GM19372 (cell line): ENCODE measurements at regions not wholly inside any gene's neighbourhood (a gene's known extent, or its start where the extent isn't known, plus 50 kb on each side); places are given as distances from the start of the nearest gene placed in this dataset.
"Not testable (repeated sequence)": the region's sequence is repeated elsewhere in the genome, so short reads cannot be mapped to it uniquely, and the experiment has no call there.

ENCODE experiments used
- ATAC-seq: cut with Tn5 transposase; IDR thresholded peaks from one replicate; pipeline ENCODE4 v1.9.1; 2021; ENCODE audit warnings: mild to moderate bottlenecking, low read depth, moderate library complexity; ENCODE audit not compliant: unreplicated experiment

GRCh38 chr11:130550150-130550549 lies 101.7 kb downstream of the ADAMTS15 start:
- ATAC-seq = no peak

GRCh38 chr11:130550984-130551383 lies 102.5 kb downstream of the ADAMTS15 start:
- ATAC-seq = no peak

GRCh38 chr11:130551388-130551787 lies 102.9 kb downstream of the ADAMTS15 start:
- ATAC-seq = no peak

- ATAC-seq = no peak
Measured at GRCh38 chr11:130553306-130553705, 104.9 kb downstream of the ADAMTS15 start.

- no peak for ATAC-seq
Measured at GRCh38 chr11:130554241-130555055, 106.0 kb downstream of the ADAMTS15 start.

DNA sequence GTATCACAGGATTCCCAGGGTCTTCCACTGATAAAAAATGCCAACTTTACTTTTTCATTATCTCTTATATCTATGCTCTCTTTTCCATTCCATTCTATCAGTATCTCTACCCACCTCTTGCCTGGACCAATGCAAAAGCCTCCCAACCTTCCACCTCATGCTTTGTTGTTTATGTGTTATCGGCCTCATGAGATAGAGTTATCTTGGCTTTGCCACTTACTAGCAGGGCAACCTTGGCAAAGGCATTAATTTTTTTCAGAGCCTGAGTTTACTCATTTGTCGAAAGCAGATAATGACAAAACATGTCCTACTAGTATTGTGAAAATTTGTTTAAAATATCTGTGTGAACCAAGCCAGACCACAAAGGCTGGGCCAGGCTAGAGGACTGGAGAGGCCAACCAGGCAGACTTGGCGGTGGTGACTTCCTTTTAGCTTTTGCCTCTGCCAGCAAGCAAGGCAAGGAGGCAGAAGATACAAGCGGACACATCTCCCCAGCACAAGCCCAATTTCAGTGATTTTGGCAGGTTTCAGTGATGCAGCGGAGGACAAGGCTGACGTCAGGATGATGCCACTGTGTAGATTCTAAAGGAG lies 106.9 kb downstream of the ADAMTS15 start:
- no peak for ATAC-seq

- ATAC-seq = no peak
Measured at GRCh38 chr11:130560000-130560780, 111.7 kb downstream of the ADAMTS15 start.

DNA sequence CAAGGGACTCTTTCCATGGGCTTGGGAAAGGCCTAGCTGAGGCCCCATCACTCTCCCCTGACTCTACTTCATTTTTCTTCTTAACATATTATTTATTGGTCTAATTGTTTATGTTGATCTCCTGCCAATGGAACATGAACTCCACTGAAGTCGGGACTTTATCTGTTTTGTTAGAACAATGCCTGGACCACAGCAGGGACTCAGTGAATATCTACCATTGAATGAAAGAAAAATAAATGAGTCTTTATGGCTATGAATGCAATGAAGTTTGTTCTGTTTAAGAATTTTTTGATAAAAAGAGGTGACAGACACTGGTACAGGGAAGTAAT lies 112.3 kb downstream of the ADAMTS15 start:
- no peak for ATAC-seq

DNA sequence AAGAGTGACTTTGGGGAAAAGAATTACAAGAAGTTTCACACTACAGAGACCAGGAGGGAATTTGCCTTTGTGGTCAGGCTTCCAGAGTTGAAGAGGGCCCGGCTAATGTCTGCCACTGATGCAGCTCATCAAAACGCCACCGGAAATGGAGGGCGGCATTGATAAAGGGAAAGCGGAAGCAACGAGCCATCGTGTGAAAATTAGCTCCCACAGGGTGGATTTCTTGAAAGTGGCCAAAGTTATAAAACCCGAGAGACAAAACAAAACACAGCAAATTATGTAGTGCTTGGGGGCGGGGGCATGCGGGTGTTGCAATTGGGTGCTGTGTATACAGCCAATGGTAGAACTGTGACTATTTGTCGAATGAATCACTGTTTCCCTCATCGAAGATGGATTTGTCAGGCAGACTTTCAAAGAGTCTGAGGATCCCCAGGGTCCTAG lies 113.0 kb downstream of the ADAMTS15 start:
- no peak for ATAC-seq

DNA sequence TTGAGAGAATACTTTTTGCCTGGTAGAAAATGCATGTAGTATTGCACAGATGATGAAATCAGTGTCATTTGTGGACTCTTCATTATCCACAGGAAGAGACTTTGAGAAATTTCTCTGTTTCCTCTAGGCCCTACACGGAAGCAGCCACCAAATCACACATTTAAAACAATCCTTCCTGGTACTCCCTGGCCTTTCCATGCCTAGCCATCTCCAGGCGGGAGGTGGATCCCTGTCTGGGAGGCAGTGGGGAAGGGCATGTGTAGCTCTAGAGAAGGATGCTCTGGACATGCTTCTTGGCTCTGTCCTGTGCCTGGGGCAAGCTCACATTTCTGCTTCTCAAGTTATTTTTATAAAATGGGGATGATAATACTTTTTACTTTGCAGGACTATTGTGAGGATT lies 114.1 kb downstream of the ADAMTS15 start:
- ATAC-seq = no peak

DNA sequence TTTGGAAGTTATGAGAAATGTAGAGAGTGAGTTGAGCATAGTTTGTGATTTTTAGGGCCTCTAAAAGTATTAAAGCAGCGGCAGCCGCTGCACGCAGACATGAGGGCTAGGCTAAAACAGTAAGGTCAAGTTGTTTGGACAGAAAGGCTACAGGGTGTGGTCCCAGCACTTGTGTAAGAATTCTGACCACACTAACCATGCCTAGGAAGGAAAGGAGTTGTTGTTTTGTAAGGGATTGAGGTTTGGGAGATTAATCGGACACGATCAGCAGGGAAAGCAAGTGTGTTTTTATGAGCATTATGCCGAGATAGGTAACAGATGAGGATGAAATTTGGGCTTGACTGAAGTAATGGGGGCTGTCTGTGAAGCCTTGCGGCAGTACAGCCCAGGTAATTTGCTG lies 117.9 kb downstream of the ADAMTS15 start:
- ATAC-seq = not testable (repeated sequence)

DNA sequence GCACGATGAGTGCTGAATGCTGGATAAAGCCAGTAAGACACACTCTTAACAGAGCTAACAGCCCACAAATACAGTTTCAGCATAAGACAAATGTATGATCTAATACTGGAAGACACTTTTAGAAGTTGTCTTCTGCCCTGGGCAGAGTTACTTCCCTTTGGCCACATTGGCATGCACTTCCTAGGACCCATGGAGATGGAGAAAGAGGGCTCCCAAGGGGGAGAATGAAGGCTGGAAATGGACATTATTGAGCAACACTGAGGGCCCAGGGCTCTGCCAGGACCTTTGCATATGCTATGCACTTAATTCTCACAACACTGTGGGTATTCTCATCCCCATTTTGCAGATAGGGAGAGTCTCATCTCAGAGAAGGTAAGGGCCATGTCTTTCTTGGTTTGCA lies 123.1 kb downstream of the ADAMTS15 start:
- ATAC-seq = no peak

- no peak for ATAC-seq
Measured at GRCh38 chr11:130571947-130572584, 123.6 kb downstream of the ADAMTS15 start.

DNA sequence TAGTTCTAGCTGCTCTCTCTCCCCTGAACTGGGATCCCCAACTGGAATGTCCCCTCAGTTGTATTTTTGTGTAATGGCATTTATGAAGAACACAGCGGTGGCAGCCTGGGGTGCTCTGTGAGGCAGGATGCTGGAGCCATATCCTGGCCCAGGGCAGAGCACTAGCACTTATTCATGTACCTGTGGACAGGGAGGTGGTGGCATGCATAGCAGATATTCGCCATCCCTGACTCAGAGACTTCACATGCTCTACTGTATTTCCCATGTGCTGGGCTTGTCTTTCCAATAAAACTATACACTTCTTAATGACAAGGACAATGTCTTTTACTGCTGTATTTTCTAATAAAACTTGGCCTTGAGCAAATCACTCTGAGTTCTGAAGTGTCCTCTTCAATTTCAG lies 125.3 kb downstream of the ADAMTS15 start:
- ATAC-seq = no peak

DNA sequence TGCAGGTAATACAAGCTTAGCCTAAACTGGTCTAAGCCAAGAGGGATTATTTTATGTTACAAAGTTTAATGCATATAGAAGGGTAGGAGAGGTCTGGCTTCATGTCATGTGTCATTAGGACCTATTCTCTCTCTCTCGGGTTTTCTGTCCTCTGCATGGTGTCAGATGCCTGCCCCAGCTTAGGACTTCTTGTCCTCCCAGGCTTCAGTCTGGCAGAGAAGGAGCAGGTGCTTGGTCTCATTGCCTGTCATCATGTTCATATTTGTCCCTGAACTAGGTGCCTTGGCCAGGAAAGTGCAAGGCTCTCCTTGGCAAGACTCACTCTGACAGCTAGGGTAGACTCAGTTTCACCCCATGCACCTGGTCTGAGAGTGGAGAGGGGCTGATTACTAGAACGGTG lies 126.3 kb downstream of the ADAMTS15 start:
- ATAC-seq = no peak

GRCh38 chr11:130576146-130576545 lies 127.7 kb downstream of the ADAMTS15 start:
- no peak for ATAC-seq

DNA sequence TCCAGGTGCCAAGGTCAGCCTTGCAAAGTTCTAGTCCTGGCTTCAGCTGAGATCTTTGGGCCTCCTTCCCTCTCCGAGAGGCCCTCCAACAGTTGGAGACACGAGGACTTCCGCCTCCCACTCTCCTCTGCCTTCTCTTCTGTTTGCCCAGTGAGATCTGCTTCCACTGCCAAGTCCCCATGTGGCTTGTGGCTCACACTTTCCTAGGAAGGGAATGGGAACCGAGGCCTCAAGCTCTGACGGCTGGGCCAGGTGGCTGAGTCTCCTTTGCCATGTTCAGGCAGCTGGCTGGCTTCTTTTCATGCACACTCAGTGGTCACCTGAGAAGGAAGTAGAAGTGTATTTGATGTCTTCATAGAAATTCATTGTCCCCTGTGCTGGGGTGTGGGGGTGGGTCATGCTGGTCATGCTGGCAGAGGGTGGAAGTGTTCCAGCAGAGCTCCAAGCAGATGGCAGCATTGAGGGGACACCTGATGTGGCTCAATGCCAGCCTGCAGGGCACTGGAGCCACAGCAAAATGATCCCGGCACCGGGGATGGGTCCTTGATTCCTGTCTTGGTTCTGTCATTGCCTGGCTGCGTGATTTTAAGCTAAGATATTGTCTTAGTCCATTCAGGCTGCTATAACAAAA lies 130.4 kb downstream of the ADAMTS15 start:
- ATAC-seq = no peak

- no peak for ATAC-seq
Measured at GRCh38 chr11:130580372-130580771, 131.9 kb downstream of the ADAMTS15 start.

GRCh38 chr11:130580891-130581492 lies 132.5 kb downstream of the ADAMTS15 start:
- ATAC-seq = no peak

- ATAC-seq = no peak
Measured at GRCh38 chr11:130581646-130582045, 133.2 kb downstream of the ADAMTS15 start.
